Myocyte (in vitro differentiated cells): ENCODE measurements at regions not wholly inside any gene's neighbourhood (a gene's known extent, or its start where the extent isn't known, plus 50 kb on each side); places are given as distances from the start of the nearest gene placed in this dataset.

Experiments used
- DNase-seq: peaks from one replicate; pipeline ENCODE4 v3.0.0-alpha.2; 2012; ENCODE audit warnings: low read depth

- no peak for DNase-seq
Observed at GRCh38 chr10:108708363-108708762, 1214.9 kb downstream of the XPNPEP1 start.

GRCh38 chr10:108696792-108697477 lies 1226.4 kb downstream of the XPNPEP1 start:
- DNase-seq = no peak

- DNase-seq = no peak
Observed at GRCh38 chr10:108691126-108691525, 1232.2 kb downstream of the XPNPEP1 start.

- DNase-seq = no peak
Observed at GRCh38 chr10:108690530-108690929, 1232.8 kb downstream of the XPNPEP1 start.

GRCh38 chr10:108689891-108690290 lies 1233.4 kb downstream of the XPNPEP1 start:
- DNase-seq = no peak

GRCh38 chr10:108688314-108688713 lies 1235.0 kb downstream of the XPNPEP1 start:
- no peak for DNase-seq

GRCh38 chr10:108685863-108686531 lies 1237.3 kb downstream of the XPNPEP1 start:
- no peak for DNase-seq

- no peak for DNase-seq
Observed at GRCh38 chr10:108684431-108684830, 1238.9 kb downstream of the XPNPEP1 start.

- no peak for DNase-seq
Observed at GRCh38 chr10:108673741-108674140, 1249.6 kb downstream of the XPNPEP1 start.

- DNase-seq = no peak
Observed at GRCh38 chr10:108663587-108663986, 1259.7 kb downstream of the XPNPEP1 start.

GRCh38 chr10:108662975-108663374 lies 1260.3 kb downstream of the XPNPEP1 start:
- DNase-seq = no peak

GRCh38 chr10:108655057-108655456 lies 1268.3 kb downstream of the XPNPEP1 start:
- no peak for DNase-seq

GRCh38 chr10:108653531-108653930 lies 1269.8 kb downstream of the XPNPEP1 start:
- DNase-seq = no peak

GRCh38 chr10:108639010-108639409 lies 1284.3 kb downstream of the XPNPEP1 start:
- no peak for DNase-seq

GRCh38 chr10:108638225-108638624 lies 1285.1 kb downstream of the XPNPEP1 start:
- no peak for DNase-seq

- DNase-seq = no peak
Observed at GRCh38 chr10:108633046-108633445, 1290.3 kb downstream of the XPNPEP1 start.

- no peak for DNase-seq
Observed at GRCh38 chr10:108632144-108632543, 1291.2 kb downstream of the XPNPEP1 start.

- no peak for DNase-seq
Observed at GRCh38 chr10:108631332-108631731, 1292.0 kb downstream of the XPNPEP1 start.

GRCh38 chr10:108629834-108630233 lies 1293.5 kb downstream of the XPNPEP1 start:
- DNase-seq = no peak

- DNase-seq = no peak
Observed at GRCh38 chr10:108624052-108624451, 1299.3 kb downstream of the XPNPEP1 start.

GRCh38 chr10:108620821-108621534 lies 1302.3 kb downstream of the XPNPEP1 start:
- DNase-seq = no peak

GRCh38 chr10:108616559-108617285 lies 1306.6 kb downstream of the XPNPEP1 start:
- no peak for DNase-seq
